ENCODE measurements at regions not wholly inside any gene's neighbourhood (a gene's known extent, or its start where the extent isn't known, plus 50 kb on each side); places are given as distances from the start of the nearest gene placed in this dataset.

DNA sequence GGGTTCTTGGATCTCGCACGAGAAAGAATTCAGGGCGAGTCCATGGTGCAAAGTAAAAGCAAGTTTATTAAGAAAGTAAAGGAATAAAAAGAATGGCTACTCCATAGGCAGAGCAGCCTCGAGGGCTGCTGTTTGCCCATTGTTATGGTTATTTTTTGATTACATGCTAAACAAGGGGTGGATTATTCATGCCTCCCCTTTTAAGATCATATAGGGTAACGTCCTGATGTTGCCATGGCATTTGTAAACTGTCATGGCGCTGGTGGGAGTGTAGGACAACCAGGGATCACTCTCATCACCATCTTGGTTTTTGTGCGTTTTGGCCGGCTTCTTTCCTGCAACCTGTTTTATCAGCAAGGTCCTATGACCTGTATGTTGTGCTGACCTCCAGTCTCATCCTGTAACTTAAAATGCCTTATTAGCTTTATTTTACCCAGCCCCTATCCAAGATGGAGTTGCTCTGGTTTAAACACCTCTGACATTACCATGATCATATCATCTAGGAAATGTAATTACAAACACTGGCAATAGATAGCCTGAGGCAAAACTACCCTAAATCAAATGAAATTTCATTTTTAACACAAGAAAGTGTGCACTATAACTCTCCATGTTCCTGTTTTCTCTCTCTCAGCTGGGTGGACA lies 94.3 kb upstream of the ATXN3L start:
- TF ChIP-seq, protein P1, sequence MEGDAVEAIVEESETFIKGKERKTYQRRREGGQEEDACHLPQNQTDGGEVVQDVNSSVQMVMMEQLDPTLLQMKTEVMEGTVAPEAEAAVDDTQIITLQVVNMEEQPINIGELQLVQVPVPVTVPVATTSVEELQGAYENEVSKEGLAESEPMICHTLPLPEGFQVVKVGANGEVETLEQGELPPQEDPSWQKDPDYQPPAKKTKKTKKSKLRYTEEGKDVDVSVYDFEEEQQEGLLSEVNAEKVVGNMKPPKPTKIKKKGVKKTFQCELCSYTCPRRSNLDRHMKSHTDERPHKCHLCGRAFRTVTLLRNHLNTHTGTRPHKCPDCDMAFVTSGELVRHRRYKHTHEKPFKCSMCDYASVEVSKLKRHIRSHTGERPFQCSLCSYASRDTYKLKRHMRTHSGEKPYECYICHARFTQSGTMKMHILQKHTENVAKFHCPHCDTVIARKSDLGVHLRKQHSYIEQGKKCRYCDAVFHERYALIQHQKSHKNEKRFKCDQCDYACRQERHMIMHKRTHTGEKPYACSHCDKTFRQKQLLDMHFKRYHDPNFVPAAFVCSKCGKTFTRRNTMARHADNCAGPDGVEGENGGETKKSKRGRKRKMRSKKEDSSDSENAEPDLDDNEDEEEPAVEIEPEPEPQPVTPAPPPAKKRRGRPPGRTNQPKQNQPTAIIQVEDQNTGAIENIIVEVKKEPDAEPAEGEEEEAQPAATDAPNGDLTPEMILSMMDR (IDR thresholded peaks at IDR 0.05), result no peak
- no peak for TF ChIP-seq POLR2A (IDR thresholded peaks at IDR 0.05)

Measured in uterus (tissue), 2 donors.